GF-D8 (cell line): ENCODE measurements at regions not wholly inside any gene's neighbourhood (a gene's known extent, or its start where the extent isn't known, plus 50 kb on each side); places are given as distances from the start of the nearest gene placed in this dataset.
"Not testable (repeated sequence)": the region's sequence is repeated elsewhere in the genome, so short reads cannot be mapped to it uniquely, and the experiment has no call there.

Source experiments
- DNase-seq: peaks from one replicate; lab custom pipeline; 2025; lab: John Stamatoyannopoulos, UW

DNA sequence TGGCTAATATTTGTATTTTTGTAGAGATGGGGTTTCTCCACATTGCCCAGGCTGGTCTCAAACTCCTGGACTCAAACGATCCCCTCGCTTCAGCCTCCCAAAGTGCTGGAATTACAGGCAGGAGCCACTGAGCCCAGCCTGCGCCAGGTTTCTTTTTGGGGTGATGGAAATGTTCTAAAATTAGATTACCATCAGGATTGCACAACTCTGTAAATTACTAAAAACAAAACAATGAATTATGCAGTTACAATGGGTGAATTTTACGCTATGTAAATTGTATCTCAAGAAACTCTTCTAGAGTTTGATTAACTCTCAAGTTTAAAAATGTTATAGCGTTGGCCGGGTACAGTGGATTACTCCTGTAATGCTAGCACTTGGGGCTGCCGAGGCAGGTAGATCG lies 118.9 kb upstream of the TBL1X start:
- no peak for DNase-seq

DNA sequence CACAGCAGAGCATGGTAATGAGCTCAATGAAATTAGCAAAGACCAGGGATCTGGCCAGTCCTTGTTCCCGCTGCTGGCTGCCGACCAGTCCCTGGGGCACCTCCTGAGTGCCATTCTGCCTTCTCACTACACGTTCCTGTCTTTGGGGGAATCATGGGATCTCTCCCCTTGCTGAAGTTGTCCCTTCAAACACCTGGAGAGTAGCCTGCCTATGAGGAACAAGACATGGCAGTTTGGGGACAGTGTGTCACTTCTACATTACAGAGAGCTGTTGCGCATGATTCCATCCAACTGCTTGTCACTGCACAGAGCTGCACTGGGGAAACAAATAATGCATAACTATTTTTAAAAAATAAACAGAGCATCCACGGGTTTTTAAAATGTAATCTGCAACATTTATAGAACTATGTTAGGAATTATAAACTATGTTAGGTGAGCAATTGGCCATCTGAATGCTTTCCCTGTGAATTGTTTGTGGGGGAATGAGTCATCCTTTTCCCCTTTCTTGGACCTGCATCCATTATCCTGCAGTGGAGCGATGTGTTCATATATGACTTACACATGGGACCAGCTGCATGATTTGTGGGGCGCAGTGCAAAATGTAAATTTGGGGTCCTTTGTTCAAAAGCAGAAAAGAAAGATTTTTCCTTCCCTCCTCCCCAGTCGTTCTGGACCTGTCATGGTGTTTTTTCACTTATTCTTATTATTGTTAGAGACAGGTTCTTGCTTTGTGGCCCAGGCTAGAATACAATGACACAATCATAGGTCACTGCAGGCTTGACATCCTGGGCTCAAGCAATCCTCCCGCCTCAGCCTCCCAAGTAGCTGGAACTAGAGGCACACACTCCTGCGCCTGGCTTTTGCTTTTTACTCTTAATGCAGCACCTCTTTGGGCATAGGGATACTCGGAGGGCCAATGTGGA lies 115.0 kb upstream of the TBL1X start:
- DNase-seq = no peak

DNA sequence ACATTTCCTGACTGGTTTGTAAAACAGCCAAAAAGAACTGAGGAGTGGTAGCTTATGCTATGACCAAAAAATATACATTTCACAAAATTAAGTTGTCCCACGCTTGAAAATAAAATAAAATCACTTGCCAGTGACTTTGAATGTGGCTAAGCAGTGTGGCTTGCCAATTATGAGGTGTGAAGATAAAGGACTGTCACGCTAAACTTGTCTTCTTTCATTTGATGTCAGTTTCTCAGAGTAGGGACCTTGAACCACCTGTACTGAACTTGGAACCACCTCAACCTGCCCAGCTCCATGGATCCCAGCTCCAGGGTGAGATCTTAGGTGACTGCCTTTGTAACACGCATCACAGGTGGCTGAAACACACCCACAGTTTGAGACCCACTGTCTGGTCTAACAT lies 113.7 kb upstream of the TBL1X start:
- no peak for DNase-seq

DNA sequence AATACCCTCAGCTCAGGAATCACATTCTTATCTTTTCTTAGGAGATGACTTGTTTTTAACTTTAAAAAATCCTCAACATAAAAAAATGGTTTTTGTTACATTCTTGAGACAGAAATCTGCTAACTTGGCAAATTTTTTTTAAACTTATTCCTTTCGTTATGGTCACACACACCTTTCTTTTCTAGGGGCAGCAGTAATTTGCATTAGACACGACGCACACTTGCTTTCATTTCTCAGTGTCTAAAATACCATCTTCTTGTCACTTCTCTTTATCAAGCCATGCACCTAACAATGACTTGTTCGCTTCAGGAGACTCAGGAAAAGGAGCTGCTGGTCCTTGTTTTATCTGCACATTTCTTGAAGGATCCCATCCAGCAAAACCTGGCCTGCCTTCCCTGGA lies 112.6 kb upstream of the TBL1X start:
- DNase-seq = peak; percentile 61

DNA sequence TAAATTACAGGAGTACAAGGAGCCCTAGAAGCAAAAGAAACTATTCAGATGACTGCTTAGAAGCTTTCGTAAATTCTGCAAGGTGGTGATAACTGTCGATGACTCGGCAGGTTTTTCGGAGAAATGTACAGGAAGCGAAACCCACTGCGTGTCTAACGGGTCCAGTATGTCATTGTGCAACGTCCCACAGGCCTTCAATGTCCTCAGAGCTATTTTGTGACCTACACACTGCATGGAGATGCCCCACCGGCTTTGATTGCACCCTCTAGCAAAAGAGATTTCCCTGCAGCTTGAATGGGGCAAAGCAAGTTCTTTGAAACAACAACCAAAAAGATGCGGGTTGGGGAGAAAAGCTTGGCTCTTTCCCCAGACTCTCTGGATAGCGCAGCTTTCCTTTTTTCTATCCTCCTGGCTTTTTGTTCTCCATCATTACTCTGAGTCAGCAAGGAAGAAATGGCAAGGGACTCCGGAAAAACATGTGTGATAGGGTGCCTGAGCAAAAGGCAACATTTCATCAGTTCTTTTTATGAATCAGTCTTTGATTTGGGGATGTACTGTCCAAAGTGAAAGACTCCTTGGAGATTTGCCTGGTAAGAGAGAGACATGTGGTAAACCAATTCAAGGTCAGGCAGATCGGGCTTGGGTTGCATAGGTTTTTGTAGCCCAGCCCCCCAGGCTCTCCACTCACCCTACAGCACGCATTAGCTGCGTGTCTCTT lies 112.0 kb upstream of the TBL1X start:
- peak; percentile 82 for DNase-seq

DNA sequence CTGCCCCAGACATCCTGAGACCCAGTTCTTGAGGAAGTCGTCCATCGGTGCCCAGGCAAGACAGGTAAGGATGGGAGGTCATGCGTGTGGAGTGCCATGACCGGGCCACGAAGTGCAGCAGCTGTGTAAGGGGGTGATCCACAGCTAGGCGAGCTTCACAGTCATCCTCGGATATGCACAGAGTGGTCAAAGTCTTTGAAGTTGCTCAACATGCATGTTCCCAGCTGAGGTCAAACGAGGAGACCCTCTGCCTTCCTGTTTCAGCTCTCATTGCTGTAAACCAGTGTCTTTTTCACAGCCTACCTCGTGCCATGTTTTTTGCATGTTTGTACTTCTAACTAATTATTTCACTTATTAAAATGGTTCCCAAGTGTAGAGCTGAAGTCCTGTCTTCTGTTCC lies 109.9 kb upstream of the TBL1X start:
- DNase-seq = no peak

DNA sequence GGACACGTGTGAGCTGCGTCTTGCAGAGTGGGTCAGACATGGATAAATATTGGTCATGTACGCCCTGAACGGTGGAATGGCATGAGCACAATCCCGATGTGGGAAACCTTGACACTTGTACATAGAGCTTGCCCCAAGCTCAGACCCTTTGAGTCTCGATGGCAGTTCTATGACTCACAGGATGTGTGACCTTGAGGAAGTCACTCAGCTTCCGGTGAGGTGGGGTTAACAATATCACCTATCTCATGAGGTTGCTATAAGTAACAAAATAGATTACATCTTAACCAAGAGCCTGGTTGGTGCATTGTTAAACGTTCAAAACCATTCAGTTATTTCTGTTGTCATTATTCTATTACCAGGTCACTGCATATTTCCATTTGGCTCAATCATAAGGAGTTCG lies 109.1 kb upstream of the TBL1X start:
- no peak for DNase-seq

DNA sequence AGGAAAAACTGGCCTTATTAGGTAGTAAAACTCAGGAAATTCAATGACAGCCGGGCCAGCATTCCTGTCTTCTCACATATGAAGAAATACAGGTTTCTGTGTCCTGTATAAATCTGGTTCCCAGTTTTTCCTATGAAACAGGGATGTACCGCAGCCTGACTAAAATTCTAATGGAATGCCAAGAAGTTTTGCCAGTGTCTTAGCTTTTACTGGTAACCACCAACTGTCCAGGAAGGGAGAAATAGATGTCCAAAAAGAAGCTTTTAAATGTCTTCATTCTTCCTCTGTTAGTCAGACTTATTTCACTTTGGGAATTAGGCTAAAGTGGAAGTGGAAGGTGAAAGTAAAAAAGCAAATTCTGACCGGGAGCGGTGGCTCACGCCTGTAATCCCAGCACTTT lies 108.0 kb upstream of the TBL1X start:
- DNase-seq = no peak

DNA sequence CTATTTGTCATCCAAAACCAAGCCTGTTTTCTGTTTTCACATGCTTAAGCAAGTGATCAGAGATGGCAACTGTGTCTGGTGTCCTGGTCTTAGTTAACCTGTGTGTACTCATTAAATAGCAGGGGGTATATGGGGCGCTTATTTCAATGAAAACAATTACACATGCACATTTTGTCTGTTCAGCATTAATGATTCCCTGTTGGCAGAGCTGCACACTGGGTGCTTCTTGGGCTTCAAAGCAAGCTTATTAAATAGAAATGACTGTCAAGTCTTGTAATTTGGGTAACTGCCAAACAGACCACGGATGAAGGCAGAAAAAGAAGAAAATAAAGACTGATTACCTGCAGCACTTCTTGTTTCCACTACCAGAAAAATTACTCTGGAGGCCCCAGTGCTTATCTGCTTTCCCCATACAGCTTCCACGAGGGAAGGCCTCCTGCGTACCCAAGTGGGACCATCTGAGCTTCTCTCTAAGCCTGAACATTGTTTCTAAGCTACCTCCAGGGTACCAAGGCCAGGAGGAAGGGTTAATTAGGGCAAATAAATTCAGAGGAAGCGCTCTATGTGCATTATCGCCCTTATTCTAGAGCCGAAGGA lies 107.2 kb upstream of the TBL1X start:
- no peak for DNase-seq

DNA sequence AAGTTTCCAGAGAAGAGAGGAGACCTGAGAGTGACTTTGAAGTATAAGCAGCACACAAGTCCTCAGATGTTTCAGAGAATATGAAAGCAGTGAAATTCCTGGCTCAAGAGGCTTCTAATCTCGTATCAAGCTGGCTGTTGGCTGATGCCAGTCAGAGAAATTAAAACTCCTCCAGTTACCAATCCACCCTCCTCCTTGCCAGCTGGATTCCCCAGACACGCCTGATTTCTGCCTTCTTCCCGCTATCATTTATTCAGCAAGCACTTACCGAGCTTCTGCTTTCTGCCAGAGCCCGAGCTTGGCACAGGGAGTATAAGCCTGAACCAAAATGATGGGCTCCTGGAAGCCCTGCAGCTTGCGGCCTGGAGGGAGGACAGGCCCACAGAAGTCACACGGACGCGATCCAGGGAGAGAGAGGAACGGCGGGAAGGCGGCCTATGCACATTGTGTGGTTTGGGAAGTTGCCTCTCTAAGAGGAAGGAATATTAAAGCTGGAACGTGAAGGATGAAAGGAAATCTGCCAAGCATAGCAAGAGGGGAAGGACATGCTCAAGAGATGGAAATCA lies 102.4 kb upstream of the TBL1X start:
- no peak for DNase-seq

DNA sequence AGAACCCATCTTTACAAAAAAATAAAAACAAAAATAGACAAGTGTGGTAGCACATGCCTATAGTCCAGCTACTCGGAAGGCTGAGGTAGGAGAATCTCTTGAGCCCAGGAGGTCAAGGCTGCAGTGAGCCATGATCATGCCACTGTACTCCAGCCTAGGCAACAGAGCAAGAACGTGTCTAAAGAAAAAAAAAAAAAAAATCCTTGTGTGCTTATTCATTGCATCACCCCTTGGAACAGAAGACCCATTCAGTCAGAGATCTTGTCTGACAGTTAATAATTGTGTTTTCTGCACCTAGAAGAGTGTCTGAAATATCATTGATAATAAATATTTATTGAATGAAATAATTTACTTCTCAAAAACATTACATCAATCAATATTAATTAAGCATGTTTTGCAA lies 97.4 kb upstream of the TBL1X start:
- DNase-seq = no peak

DNA sequence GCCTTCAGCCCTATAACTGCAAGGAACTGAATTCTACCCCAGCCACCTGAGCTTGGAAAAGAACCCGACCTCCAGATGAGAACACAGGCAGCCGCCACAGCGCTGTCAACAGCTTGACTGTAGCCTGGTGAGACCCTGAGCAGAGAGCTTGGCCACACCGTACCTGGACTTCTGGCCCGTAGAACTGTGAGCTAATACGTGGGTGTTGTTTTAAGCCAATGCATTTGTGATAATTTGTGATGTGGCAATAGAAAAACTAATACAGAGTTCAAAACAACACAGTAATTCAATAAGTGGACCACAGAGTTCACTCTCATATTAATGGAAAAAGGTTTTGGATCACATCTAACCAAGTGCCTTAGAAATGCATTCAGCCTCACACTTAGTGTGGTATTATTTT lies 96.6 kb upstream of the TBL1X start:
- DNase-seq = no peak

DNA sequence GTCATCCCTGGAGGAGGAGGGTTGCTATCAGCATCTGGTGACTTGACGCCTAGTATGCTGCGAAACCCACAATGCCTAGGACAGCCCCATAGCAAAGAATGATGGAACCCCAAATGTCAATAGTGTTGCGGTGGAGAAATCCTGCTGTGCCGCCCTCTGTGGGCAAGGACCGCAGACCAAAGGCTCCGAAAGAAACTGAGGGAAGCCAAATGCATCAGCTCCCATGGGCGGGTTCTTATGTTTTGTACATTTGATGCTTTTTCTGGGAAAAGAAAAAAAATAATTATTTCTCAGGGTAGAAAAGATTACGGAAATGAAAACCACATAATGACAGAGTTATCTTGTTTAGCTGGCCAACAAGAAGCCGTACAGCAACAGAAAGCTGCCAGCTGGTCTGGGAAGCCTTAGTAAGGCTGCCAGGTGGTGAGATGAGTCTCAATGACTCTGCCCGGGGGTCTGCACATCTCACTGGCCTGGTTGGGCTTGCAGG lies 95.0 kb upstream of the TBL1X start:
- DNase-seq = no peak

DNA sequence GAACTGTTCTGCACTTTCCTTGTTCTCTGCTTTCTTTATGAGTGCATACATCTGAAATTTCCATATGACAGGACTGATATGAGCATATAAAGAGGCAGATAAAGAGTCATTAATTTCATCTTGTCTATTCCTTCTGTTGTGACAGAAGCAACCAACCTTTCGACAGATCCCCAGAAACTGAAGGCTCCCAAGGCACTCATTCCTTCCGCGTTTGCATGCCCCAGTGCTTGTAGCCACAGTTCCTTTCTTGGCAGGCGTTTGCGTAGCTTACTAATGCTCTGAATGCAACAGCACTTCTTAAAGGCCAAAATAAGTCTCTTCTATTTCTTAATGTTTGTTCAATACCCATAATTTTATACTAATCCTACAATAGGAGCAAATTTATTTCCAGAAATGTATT lies 94.0 kb upstream of the TBL1X start:
- peak; percentile 3 for DNase-seq

DNA sequence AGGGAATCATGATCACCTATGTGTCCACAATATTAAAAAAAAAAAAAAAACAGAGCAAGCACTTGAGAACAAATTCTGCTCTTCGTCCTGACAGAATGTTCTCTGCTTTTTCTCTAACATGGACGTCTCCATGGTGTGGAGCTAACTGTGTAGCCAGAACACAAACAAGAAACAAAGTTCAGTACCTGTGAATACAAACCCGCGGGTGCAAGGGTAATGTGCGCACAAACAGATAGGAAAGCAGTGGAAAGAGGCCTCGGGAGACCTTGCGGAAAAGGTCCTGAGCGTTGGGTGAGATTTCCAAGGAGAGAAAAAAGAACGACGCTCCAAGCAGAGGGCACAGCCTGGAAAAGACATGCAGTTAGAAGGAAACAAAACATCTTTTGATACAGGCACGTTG lies 92.0 kb upstream of the TBL1X start:
- no peak for DNase-seq

DNA sequence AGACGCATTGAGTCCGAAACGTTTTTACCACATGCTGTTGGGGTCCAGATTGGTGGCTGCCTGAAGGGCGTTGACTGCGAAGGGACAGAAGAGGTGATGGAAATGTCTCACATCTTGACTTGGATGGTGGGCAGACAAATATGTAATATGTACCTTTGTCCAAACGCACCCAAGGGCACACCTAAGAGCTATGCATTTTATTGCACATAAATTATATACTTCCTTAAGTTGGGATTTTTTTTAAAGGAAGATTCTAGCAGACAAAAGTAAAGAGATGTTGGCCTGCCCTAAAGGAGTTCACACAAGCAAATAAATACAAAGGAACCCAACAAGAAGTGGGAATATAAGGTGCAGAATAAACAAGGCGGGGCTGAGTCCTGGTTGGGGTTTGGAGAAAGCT lies 91.1 kb upstream of the TBL1X start:
- no peak for DNase-seq

DNA sequence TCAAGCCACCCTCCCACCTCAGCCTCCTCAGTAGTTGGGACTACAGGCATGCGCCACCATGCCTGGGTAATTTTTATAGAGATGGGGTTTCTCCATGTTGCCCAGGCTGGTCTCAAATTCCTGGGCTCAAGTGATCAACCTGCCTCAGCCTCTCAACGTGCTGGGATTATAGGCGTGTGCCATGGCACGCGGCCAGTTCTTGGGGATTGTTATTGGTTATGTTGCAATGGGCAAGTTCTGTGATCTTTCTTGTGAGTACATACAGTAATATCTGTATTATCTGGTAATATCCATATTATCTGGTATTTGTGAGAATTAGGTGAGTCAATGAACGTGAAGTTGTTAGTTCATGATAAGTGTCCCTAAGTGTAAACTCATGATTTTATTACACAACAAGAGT lies 90.3 kb upstream of the TBL1X start:
- no peak for DNase-seq

DNA sequence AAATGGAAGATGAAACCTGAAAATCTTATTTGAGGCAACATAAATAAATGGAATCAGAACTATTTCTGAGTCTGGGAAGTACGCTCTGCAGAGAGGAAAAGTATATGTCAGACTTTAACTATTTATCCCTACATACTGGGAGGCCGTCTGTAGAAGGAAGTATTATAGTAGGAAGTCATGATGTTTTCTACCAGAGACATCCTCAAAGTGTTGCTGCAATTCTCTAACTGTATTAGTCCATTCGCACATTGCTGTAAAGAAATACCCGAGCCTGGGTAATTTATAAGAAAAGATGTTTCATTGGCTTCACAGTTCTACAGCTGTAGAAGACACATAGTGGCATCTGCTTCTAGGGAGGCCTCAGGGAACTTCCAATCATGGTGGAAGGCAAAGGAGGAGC lies 88.7 kb upstream of the TBL1X start:
- DNase-seq = no peak

DNA sequence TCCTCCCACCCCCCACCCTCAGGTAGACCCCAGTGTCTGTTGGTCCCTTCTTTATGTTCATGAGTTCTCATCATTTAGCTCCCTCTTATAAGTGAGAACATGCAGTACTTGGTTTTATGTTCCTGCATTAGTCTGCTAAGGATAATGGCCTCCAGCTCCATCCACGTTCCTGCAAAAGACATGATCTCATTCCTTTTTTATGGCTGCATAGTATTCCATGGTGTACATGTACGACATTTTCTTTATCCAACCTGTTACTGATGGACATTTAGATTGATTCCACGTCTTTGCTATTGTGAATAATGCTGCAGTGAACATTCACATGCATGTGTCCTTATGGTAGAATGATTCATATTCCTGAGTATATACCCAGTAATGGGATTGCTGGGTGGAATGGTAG lies 87.6 kb upstream of the TBL1X start:
- not testable (repeated sequence) for DNase-seq

DNA sequence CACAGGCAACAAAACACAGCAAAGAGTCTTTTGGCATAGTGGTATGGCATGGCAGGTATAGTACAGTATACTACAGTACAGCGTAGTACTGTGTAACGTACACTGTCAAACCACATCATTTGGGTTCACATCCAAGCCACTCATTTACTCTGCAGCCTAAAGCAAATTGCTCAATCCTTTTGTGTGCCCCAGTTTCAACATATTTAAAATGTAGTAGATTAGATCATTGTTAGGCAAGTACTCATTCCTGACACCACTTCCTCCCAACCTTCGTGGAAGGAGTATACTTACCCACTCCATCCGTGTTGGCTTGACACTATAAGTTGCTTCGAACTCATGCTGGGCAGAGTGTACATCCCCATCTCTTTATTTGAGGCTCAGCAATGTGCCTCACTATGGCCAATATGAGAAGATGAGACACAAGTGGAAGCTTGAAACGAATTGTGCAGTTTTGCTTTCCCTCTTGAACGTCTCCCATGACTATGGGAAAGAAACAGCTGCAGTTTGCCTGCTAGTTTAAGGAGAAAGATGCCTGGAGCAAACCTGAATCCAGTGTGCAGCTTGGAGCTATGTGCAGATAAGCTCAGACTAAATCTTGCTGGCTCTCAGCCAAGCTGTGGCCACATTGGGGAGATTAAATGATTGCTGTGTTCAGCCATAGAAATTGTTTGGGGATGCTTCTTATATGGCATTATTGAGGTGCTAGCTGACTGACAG lies 85.7 kb upstream of the TBL1X start:
- peak; percentile 67 for DNase-seq

DNA sequence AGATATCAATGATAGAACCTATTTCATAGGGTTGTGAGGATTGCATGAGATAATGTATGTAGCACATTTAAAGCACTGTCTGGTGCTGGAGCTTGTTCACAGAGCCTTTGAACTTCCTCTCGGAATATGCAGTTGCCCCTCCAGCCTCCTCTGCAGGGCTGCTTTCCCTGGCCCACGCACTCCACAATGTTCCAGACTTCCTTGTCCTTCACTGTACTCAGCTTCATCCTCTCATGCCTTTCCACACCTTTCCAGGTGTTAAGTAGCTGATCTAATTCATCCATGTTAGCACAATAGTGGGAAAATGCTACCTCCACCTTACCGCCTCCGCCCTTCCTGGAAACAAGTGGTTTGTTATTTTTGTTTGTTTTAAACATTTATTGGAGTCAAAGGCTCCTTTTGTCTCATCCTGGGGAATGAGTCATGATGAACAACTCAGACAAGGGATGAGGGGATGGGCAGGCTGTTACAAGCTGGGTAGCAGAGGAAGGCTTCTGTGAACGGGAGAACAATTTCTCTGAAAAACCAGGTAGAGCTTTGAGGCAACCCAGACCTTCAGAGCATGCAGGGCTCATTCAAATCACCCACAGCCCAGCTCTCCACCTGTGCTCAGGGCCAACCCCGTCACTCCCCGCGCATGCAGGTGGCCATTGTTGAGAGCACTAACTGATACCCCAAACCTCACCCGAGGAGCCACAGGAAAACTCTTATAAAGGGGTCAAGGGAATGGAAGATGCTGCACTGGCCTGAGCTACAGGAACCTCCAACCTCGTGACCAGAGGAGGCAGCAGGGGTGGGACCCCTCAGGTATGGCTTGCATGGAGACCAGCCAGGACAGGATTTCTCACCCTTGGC lies 84.9 kb upstream of the TBL1X start:
- DNase-seq = no peak
